GM21737 (cell line): ENCODE measurements at regions not wholly inside any gene's neighbourhood (a gene's known extent, or its start where the extent isn't known, plus 50 kb on each side); places are given as distances from the start of the nearest gene placed in this dataset.
"Not testable (repeated sequence)": the region's sequence is repeated elsewhere in the genome, so short reads cannot be mapped to it uniquely, and the experiment has no call there.

Experiments
- ATAC-seq: cut with Tn5 transposase; IDR thresholded peaks from one replicate; pipeline ENCODE4 v1.9.1; 2021; ENCODE audit warnings: mild to moderate bottlenecking, moderate library complexity; ENCODE audit not compliant: unreplicated experiment

GRCh38 chr18:22694954-22695353, 238.2 kb upstream of the RBBP8 start:
- ATAC-seq, result no peak

- no peak for ATAC-seq
Measured at GRCh38 chr18:22695674-22696073, 237.5 kb upstream of the RBBP8 start.

- no peak for ATAC-seq
Measured at GRCh38 chr18:22697561-22697960, 235.6 kb upstream of the RBBP8 start.

GRCh38 chr18:22698711-22699110, 234.4 kb upstream of the RBBP8 start:
- ATAC-seq, result no peak

GRCh38 chr18:22699629-22700028, 233.5 kb upstream of the RBBP8 start:
- no peak for ATAC-seq

- no peak for ATAC-seq
Measured at GRCh38 chr18:22700920-22701319, 232.2 kb upstream of the RBBP8 start.

GRCh38 chr18:22701326-22701725, 231.8 kb upstream of the RBBP8 start:
- no peak for ATAC-seq

- ATAC-seq, result no peak
Measured at GRCh38 chr18:22701795-22702194, 231.3 kb upstream of the RBBP8 start.

GRCh38 chr18:22702806-22703205, 230.3 kb upstream of the RBBP8 start:
- no peak for ATAC-seq

- no peak for ATAC-seq
Measured at GRCh38 chr18:22703883-22704585, 229.1 kb upstream of the RBBP8 start.

GRCh38 chr18:22704586-22704918, 228.6 kb upstream of the RBBP8 start:
- ATAC-seq, result no peak

- no peak for ATAC-seq
Measured at GRCh38 chr18:22705328-22705727, 227.8 kb upstream of the RBBP8 start.

- not testable (repeated sequence) for ATAC-seq
Measured at GRCh38 chr18:22706025-22706424, 227.1 kb upstream of the RBBP8 start.

- ATAC-seq, result no peak
Measured at GRCh38 chr18:22709288-22710060, 223.7 kb upstream of the RBBP8 start.

- no peak for ATAC-seq
Measured at GRCh38 chr18:22710673-22711191, 222.4 kb upstream of the RBBP8 start.

GRCh38 chr18:22711192-22711685, 221.9 kb upstream of the RBBP8 start:
- no peak for ATAC-seq

- no peak for ATAC-seq
Measured at GRCh38 chr18:22713511-22713910, 219.6 kb upstream of the RBBP8 start.

GRCh38 chr18:22717536-22717935, 215.6 kb upstream of the RBBP8 start:
- not testable (repeated sequence) for ATAC-seq

- ATAC-seq, result no peak
Measured at GRCh38 chr18:22723221-22723620, 209.9 kb upstream of the RBBP8 start.

GRCh38 chr18:22723773-22724172, 209.4 kb upstream of the RBBP8 start:
- ATAC-seq, result no peak

GRCh38 chr18:22726469-22726868, 206.7 kb upstream of the RBBP8 start:
- ATAC-seq, result no peak

- no peak for ATAC-seq
Measured at GRCh38 chr18:22728016-22728415, 205.1 kb upstream of the RBBP8 start.
